Stimulated activated CD4-positive, alpha-beta T cell treated with anti-CD3 and anti-CD28 coated beads, Interleukin-4, amount 100 ng/mL, for 4 hours (primary cell): ENCODE measurements at regions not wholly inside any gene's neighbourhood (a gene's known extent, or its start where the extent isn't known, plus 50 kb on each side); places are given as distances from the start of the nearest gene placed in this dataset.
A peak's percentile ranks its signal among the peaks of the same experiment; 100 is the strongest.

ENCODE experiments used
- DNase-seq, 2 experiments: peaks; one replicate each; pipeline ENCODE4 v3.0.0-alpha.2; 2020

GRCh38 chr7:130912862-130913638, 179.0 kb upstream of the KLF14 start:
- peak; percentile 67 to 86 for DNase-seq

- no peak for DNase-seq
Observed at GRCh38 chr7:130913639-130914553, 179.9 kb upstream of the KLF14 start.

- DNase-seq = no peak
Observed at GRCh38 chr7:130914554-130915294, 180.7 kb upstream of the KLF14 start.

GRCh38 chr7:130917669-130918128, 183.7 kb upstream of the KLF14 start:
- no peak for DNase-seq

GRCh38 chr7:130918129-130919052, 184.4 kb upstream of the KLF14 start:
- no peak for DNase-seq

- no peak for DNase-seq
Observed at GRCh38 chr7:130919316-130920103, 185.5 kb upstream of the KLF14 start.

GRCh38 chr7:130920122-130920521, 186.1 kb upstream of the KLF14 start:
- no peak for DNase-seq

- DNase-seq = no peak
Observed at GRCh38 chr7:130921391-130922180, 187.6 kb upstream of the KLF14 start.

- DNase-seq = no peak
Observed at GRCh38 chr7:130922206-130923112, 188.5 kb upstream of the KLF14 start.

GRCh38 chr7:130923365-130923764, 189.4 kb upstream of the KLF14 start:
- DNase-seq = no peak

GRCh38 chr7:130923930-130924329, 189.9 kb upstream of the KLF14 start:
- DNase-seq = no peak

GRCh38 chr7:130925136-130925794, 191.3 kb upstream of the KLF14 start:
- no peak for DNase-seq

- DNase-seq = no peak
Observed at GRCh38 chr7:130926001-130926691, 192.1 kb upstream of the KLF14 start.

- DNase-seq = no peak
Observed at GRCh38 chr7:130927062-130927461, 193.1 kb upstream of the KLF14 start.

- no peak for DNase-seq
Observed at GRCh38 chr7:130927564-130927963, 193.6 kb upstream of the KLF14 start.

- DNase-seq = no peak
Observed at GRCh38 chr7:130929896-130930659, 196.1 kb upstream of the KLF14 start.

- no peak for DNase-seq
Observed at GRCh38 chr7:130930681-130931080, 196.7 kb upstream of the KLF14 start.
